GM19324 (cell line): ENCODE measurements at regions not wholly inside any gene's neighbourhood (a gene's known extent, or its start where the extent isn't known, plus 50 kb on each side); places are given as distances from the start of the nearest gene placed in this dataset.

Experiments used
- ATAC-seq: cut with Tn5 transposase; IDR thresholded peaks from one replicate; pipeline ENCODE4 v1.9.1; 2021; ENCODE audit warnings: mild to moderate bottlenecking, moderate library complexity; ENCODE audit not compliant: unreplicated experiment, low FRiP score

- ATAC-seq = no peak
These were observed 52.8 kb upstream of the CCDC112 start for GRCh38 chr5:115349001-115349817.

- no peak for ATAC-seq
These were observed 51.7 kb upstream of the CCDC112 start for GRCh38 chr5:115348175-115348574.
